ENCODE measurements at regions not wholly inside any gene's neighbourhood (a gene's known extent, or its start where the extent isn't known, plus 50 kb on each side); places are given as distances from the start of the nearest gene placed in this dataset.
"Not testable (repeated sequence)": the region's sequence is repeated elsewhere in the genome, so short reads cannot be mapped to it uniquely, and the experiment has no call there.

GRCh38 chr18:29383311-29384273, 1206.7 kb upstream of the CDH2 start:
- DNase-seq (ENCODE audit: low read depth) = no peak
- TF ChIP-seq CTCF (IDR thresholded peaks at IDR 0.05; ENCODE audit: insufficient read depth, low read length, poor library complexity, severe bottlenecking) = no peak
- no peak overlapping the region for H3K4me3 ChIP-seq (ENCODE audit: low read depth, low read length)

DNA sequence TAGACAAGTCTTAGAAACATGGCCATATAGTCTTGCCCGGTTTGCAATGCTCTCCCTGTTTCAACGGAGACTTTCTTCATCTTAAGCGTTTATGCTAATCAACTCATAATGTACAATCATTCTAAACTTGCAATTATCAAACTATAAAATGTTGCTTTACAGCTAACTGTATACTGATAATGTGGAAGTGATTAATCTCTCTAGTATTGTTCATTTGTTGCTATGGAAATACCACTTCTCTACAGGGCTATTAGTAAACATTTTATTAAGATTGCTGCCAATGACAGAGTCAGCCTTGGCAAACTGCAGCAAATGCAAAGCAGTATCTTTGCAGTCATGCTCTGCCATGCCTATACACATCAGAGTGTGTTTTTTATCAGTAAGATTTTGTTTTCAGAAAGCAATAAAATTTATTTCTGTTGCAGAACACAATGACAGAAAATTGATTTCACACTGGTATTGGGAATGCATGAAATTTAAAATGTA, 1201.8 kb upstream of the CDH2 start:
- H3K27me3 ChIP-seq (ENCODE audit: control insufficient read depth, insufficient read depth, low read length) = no peaks in the 10 kb centered on the region
- H3K36me3 ChIP-seq (ENCODE audit: control insufficient read depth, insufficient read depth, low read length) = no peaks in the 10 kb centered on the region
- no peak for TF ChIP-seq CTCF (IDR thresholded peaks at IDR 0.05; ENCODE audit: insufficient read depth, low read length, poor library complexity, severe bottlenecking)
- no peak for DNase-seq (ENCODE audit: low read depth)
- no peak overlapping the region for H3K4me3 ChIP-seq (ENCODE audit: low read depth, low read length)

More at GRCh38 chr18:29383311-29384273, 1206.7 kb upstream of the CDH2 start:
- Histone ChIP-seq H3K27me3 (ENCODE audit: control insufficient read depth, insufficient read depth, low read length) (no peaks in the 10 kb centered on the region), H3K36me3 (ENCODE audit: control insufficient read depth, insufficient read depth, low read length) (no peaks in the 10 kb centered on the region)

DNA sequence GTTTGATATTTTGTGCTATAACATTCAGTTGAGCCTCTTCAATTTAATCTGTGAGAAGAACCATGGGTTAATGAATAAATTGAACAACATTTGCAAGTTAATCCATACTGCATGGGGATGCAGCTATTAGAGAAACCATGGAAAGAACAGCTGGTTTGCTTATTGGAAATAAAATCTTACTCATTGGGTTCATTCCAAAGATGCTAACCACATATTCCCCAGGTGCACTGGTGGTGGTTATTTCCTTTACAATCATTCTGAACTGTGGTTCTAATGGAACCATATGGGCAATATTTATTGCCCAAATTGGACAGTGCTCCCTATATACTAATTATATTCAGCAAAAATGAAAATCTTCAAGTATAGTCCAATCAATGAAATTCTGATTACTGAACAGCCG, 1200.4 kb upstream of the CDH2 start:
- no peak for TF ChIP-seq CTCF (IDR thresholded peaks at IDR 0.05; ENCODE audit: insufficient read depth, low read length, poor library complexity, severe bottlenecking)
- Histone ChIP-seq H3K36me3 (ENCODE audit: control insufficient read depth, insufficient read depth, low read length) (no peaks in the 10 kb centered on the region), H3K4me3 (ENCODE audit: low read depth, low read length) (no peak overlapping the region), H3K27me3 (ENCODE audit: control insufficient read depth, insufficient read depth, low read length) (no peaks in the 10 kb centered on the region)
- DNase-seq (ENCODE audit: low read depth) = no peak

- Histone ChIP-seq H3K4me3 (ENCODE audit: low read depth, low read length) (no peak overlapping the region), H3K36me3 (ENCODE audit: control insufficient read depth, insufficient read depth, low read length) (no peaks in the 10 kb centered on the region), H3K27me3 (ENCODE audit: control insufficient read depth, insufficient read depth, low read length) (no peaks in the 10 kb centered on the region)
- no peak for TF ChIP-seq CTCF (IDR thresholded peaks at IDR 0.05; ENCODE audit: insufficient read depth, low read length, poor library complexity, severe bottlenecking)
- no peak for DNase-seq (ENCODE audit: low read depth)
Measured at GRCh38 chr18:29373000-29373399, 1196.1 kb upstream of the CDH2 start.

GRCh38 chr18:29361843-29362242, 1184.9 kb upstream of the CDH2 start:
- DNase-seq (ENCODE audit: low read depth) = no peak
- peak; percentile 1 for TF ChIP-seq CTCF (IDR thresholded peaks at IDR 0.05; ENCODE audit: insufficient read depth, low read length, poor library complexity, severe bottlenecking)

GRCh38 chr18:29360659-29361058, 1183.7 kb upstream of the CDH2 start:
- DNase-seq (ENCODE audit: low read depth); H3K4me3 ChIP-seq (ENCODE audit: low read depth, low read length); H3K36me3 ChIP-seq (ENCODE audit: control insufficient read depth, insufficient read depth, low read length); H3K27me3 ChIP-seq (ENCODE audit: control insufficient read depth, insufficient read depth, low read length): not testable (repeated sequence)

More at GRCh38 chr18:29361843-29362242, 1184.9 kb upstream of the CDH2 start:
- H3K27me3 ChIP-seq (ENCODE audit: control insufficient read depth, insufficient read depth, low read length) = no peaks in the 10 kb centered on the region
- no peak overlapping the region for H3K4me3 ChIP-seq (ENCODE audit: low read depth, low read length)
- H3K36me3 ChIP-seq (ENCODE audit: control insufficient read depth, insufficient read depth, low read length) = no peaks in the 10 kb centered on the region

DNA sequence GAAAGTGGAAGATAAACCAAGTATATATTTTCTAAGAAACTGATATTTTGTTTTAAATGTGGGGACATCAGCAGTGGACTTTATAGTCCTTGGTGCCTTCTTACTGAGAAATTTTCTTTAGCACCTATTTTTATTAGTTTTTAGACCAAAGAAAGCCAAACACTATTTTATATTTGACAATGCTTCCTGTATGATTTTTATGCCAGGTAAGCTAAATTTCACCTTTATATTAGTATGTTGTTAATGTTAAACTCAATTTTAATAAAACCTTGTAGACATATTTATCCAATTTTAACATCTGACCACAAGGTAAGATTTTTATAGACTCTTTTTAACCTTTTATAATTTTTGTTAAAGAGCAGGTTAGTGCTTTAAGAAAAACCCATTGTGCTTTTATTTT, 1182.3 kb upstream of the CDH2 start:
- not testable (repeated sequence) for H3K36me3 ChIP-seq (ENCODE audit: control insufficient read depth, insufficient read depth, low read length); H3K27me3 ChIP-seq (ENCODE audit: control insufficient read depth, insufficient read depth, low read length); DNase-seq (ENCODE audit: low read depth); H3K4me3 ChIP-seq (ENCODE audit: low read depth, low read length)
